ENCODE measurements at regions not wholly inside any gene's neighbourhood (a gene's known extent, or its start where the extent isn't known, plus 50 kb on each side); places are given as distances from the start of the nearest gene placed in this dataset.

GRCh38 chr18:68085251-68085650 lies 568.7 kb upstream of the DSEL start:
- TF ChIP-seq CTCF (IDR thresholded peaks at IDR 0.05) = no peak
- no peak overlapping the region for H3K27ac Mint-ChIP-seq (ENCODE audit: unreplicated experiment)
- H3K9me3 Mint-ChIP-seq (ENCODE audit: unreplicated experiment) = peaks cover under 1% of the 10 kb centered on the region
- no peaks in the 10 kb centered on the region for H3K36me3 Mint-ChIP-seq (ENCODE audit: unreplicated experiment)
- peaks cover 9% of the 10 kb centered on the region for H3K4me1 Mint-ChIP-seq (ENCODE audit: unreplicated experiment)
- H3K27me3 Mint-ChIP-seq (ENCODE audit: unreplicated experiment) = no peaks in the 10 kb centered on the region
- no peak overlapping the region for H3K4me3 Mint-ChIP-seq (ENCODE audit: unreplicated experiment)
- DNase-seq (ENCODE audit: extremely low spot score, unreplicated experiment) = no peak

GRCh38 chr18:68083776-68084175 lies 567.3 kb upstream of the DSEL start:
- peaks cover 9% of the 10 kb centered on the region for H3K4me1 Mint-ChIP-seq (ENCODE audit: unreplicated experiment)
- no peaks in the 10 kb centered on the region for H3K9me3 Mint-ChIP-seq (ENCODE audit: unreplicated experiment)
- TF ChIP-seq CTCF (IDR thresholded peaks at IDR 0.05) = no peak
- H3K4me3 Mint-ChIP-seq (ENCODE audit: unreplicated experiment) = no peak overlapping the region
- H3K27ac Mint-ChIP-seq (ENCODE audit: unreplicated experiment) = no peak overlapping the region
- H3K27me3 Mint-ChIP-seq (ENCODE audit: unreplicated experiment) = no peaks in the 10 kb centered on the region
- DNase-seq (ENCODE audit: extremely low spot score, unreplicated experiment) = no peak
- H3K36me3 Mint-ChIP-seq (ENCODE audit: unreplicated experiment) = no peaks in the 10 kb centered on the region

GRCh38 chr18:68083131-68083530 lies 566.6 kb upstream of the DSEL start:
- Mint-ChIP-seq H3K4me1 (ENCODE audit: unreplicated experiment) (peaks cover 9% of the 10 kb centered on the region), H3K27ac (ENCODE audit: unreplicated experiment) (no peak overlapping the region), H3K36me3 (ENCODE audit: unreplicated experiment) (no peaks in the 10 kb centered on the region), H3K27me3 (ENCODE audit: unreplicated experiment) (no peaks in the 10 kb centered on the region), H3K9me3 (ENCODE audit: unreplicated experiment) (no peaks in the 10 kb centered on the region), H3K4me3 (ENCODE audit: unreplicated experiment) (no peak overlapping the region)
- DNase-seq (ENCODE audit: extremely low spot score, unreplicated experiment) = no peak
- no peak for TF ChIP-seq CTCF (IDR thresholded peaks at IDR 0.05)

GRCh38 chr18:68072744-68073143 lies 556.2 kb upstream of the DSEL start:
- Mint-ChIP-seq H3K27ac (ENCODE audit: unreplicated experiment) (no peak overlapping the region), H3K36me3 (ENCODE audit: unreplicated experiment) (peaks cover 3% of the 10 kb centered on the region), H3K4me3 (ENCODE audit: unreplicated experiment) (no peak overlapping the region), H3K27me3 (ENCODE audit: unreplicated experiment) (no peaks in the 10 kb centered on the region), H3K9me3 (ENCODE audit: unreplicated experiment) (peaks cover 21% of the 10 kb centered on the region), H3K4me1 (ENCODE audit: unreplicated experiment) (no peaks in the 10 kb centered on the region)
- no peak for TF ChIP-seq CTCF (IDR thresholded peaks at IDR 0.05)
- no peak for DNase-seq (ENCODE audit: extremely low spot score, unreplicated experiment)

- no peak overlapping the region for H3K4me3 Mint-ChIP-seq (ENCODE audit: unreplicated experiment)
- TF ChIP-seq CTCF (IDR thresholded peaks at IDR 0.05) = no peak
- no peak overlapping the region for H3K27ac Mint-ChIP-seq (ENCODE audit: unreplicated experiment)
- H3K27me3 Mint-ChIP-seq (ENCODE audit: unreplicated experiment) = no peaks in the 10 kb centered on the region
- peaks cover 15% of the 10 kb centered on the region for H3K9me3 Mint-ChIP-seq (ENCODE audit: unreplicated experiment)
- H3K4me1 Mint-ChIP-seq (ENCODE audit: unreplicated experiment) = peaks cover 6% of the 10 kb centered on the region
- H3K36me3 Mint-ChIP-seq (ENCODE audit: unreplicated experiment) = peaks cover 1% of the 10 kb centered on the region
- DNase-seq (ENCODE audit: extremely low spot score, unreplicated experiment) = no peak
Observed at GRCh38 chr18:68060871-68061270, 544.4 kb upstream of the DSEL start.
